Sigmoid colon (tissue), 6 donors: ENCODE measurements at regions not wholly inside any gene's neighbourhood (a gene's known extent, or its start where the extent isn't known, plus 50 kb on each side); places are given as distances from the start of the nearest gene placed in this dataset.

Experiments used
- DNase-seq: peaks from one replicate; pipeline ENCODE4 v3.0.0-alpha.2; 2019
- H3K27ac ChIP-seq, 4 donors: fragments of 200-600 bp; sonication (generic); one replicate each; pipeline ENCODE4 v1.5.1; 2016 to 2019; ENCODE audit warnings: mild to moderate bottlenecking in 1 of 4
- H3K27me3 ChIP-seq, 3 donors: fragments of 200-600 bp; sonication (generic); one replicate each; pipeline ENCODE4 v1.5.1; 2019; ENCODE audit warnings: mild to moderate bottlenecking in 1 of 3
- H3K36me3 ChIP-seq, 4 donors: fragments of 200-600 bp; sonication (generic); one replicate each; pipeline ENCODE4 v1.5.1; 2016 to 2019
- H3K4me1 ChIP-seq, 4 donors: fragments of 200-600 bp; sonication (generic); one replicate each; pipeline ENCODE4 v1.5.1; 2017 to 2019
- H3K4me3 ChIP-seq, 4 donors: fragments of 200-600 bp; sonication (generic); one replicate each; pipeline ENCODE4 v1.5.1; 2017 to 2019; ENCODE audit warnings: mild to moderate bottlenecking in 2 of 4, moderate library complexity in 1 of 4
- H3K9me3 ChIP-seq, 4 donors: fragments of 200-600 bp in 3 of 4; sonication (generic) in 3 of 4; one replicate each; pipeline versions ENCODE4 v1.5.1 to v1.6.1; 2013 to 2019
- CTCF ChIP-seq, 4 experiments: fragments of 450-650 bp in 3 of 4; fragments of 200-600 bp in 1 of 4; IDR thresholded peaks; one replicate each; pipeline ENCODE4 v1.5.1; 2016 to 2019; ENCODE audit warnings: antibody characterized with exemption in 4 of 4, mild to moderate bottlenecking in 3 of 4, moderate library complexity in 2 of 4
- EP300 ChIP-seq, 4 donors: sonication (generic); formaldehyde crosslinking; IDR thresholded peaks; one replicate each; pipeline ENCODE4 v1.6.1; 2017; ENCODE audit warnings: antibody characterized with exemption in 4 of 4
- POLR2A ChIP-seq, 2 donors: fragments of 450-650 bp; IDR thresholded peaks; one replicate each; pipeline ENCODE4 v1.6.1; 2016; ENCODE audit warnings: antibody characterized with exemption in 2 of 2, mild to moderate bottlenecking in 2 of 2, moderate library complexity in 2 of 2
- POLR2AphosphoS5 ChIP-seq, 4 donors: sonication (generic); formaldehyde crosslinking; IDR thresholded peaks; one replicate each; pipeline ENCODE4 v1.6.1; 2017; ENCODE audit warnings: antibody characterized with exemption in 4 of 4
- WGBS, 2 donors: extraction: QIAGEN DNeasy Blood & Tissue Kit; methylation state at CpG; one replicate each; pipeline ENCODE4 v1.1.7; 2013; 5-methylcytosine and 5-hydroxymethylcytosine counted together
- intact Hi-C: fragments of 100-400 bp; cut with DNase I; formaldehyde crosslinking; loops from one replicate; pipeline ENCODE4 v1.15.1; 2023
- donor health status: healthy with polysubstance abuse.
- donor health status: healthy.

- 79 to 87% methylated on average over 2 of the region's 2 CpGs for WGBS, 2 donors
- no peak for DNase-seq
- Histone ChIP-seq H3K4me3 (no peak overlapping the region), H3K27me3 (no peaks in the 10 kb centered on the region), H3K9me3 (no peaks in the 10 kb centered on the region), H3K4me1 (peaks cover 0 to 6% (median 0%) of the 10 kb centered on the region in 4 donors), H3K36me3 (no peaks in the 10 kb centered on the region), H3K27ac (no peak overlapping the region)
- TF ChIP-seq POLR2AphosphoS5 (IDR thresholded peaks at IDR 0.05) = no peak
- no peak for TF ChIP-seq POLR2A (IDR thresholded peaks at IDR 0.05)
- intact Hi-C loops = loop anchor here (5.0 kb wide), 1 partner anchor 342 kb away; no protein-coding TSS in a partner anchor
Observed at GRCh38 chr9:91084896-91085516, 276.7 kb downstream of the AUH start.

GRCh38 chr9:91085517-91086291, 276.0 kb downstream of the AUH start:
- TF ChIP-seq POLR2AphosphoS5 (IDR thresholded peaks at IDR 0.05) = no peak
- TF ChIP-seq EP300 (IDR thresholded peaks at IDR 0.05) = no peak
- TF ChIP-seq POLR2A (IDR thresholded peaks at IDR 0.05) = no peak
- no peak for TF ChIP-seq CTCF (IDR thresholded peaks at IDR 0.05)
- intact Hi-C loops = loop anchor here (5.0 kb wide), 1 partner anchor 342 kb away; no protein-coding TSS in a partner anchor
- Histone ChIP-seq H3K27me3 (no peaks in the 10 kb centered on the region), H3K4me3 (no peak overlapping the region), H3K4me1 (peaks cover 0 to 7% (median 0%) of the 10 kb centered on the region in 4 donors), H3K36me3 (no peaks in the 10 kb centered on the region), H3K9me3 (no peaks in the 10 kb centered on the region), H3K27ac (no peak overlapping the region)
- DNase-seq = no peak
- 39% methylated on average over 2 of the region's 2 CpGs for WGBS, 2 donors

- Histone ChIP-seq H3K27ac (no peak overlapping the region), H3K9me3 (no peaks in the 10 kb centered on the region), H3K27me3 (no peaks in the 10 kb centered on the region), H3K36me3 (no peaks in the 10 kb centered on the region), H3K4me3 (no peak overlapping the region), H3K4me1 (peaks cover 0 to 7% (median 0%) of the 10 kb centered on the region in 4 donors)
- intact Hi-C loops = loop anchor here (5.0 kb wide), 1 partner anchor 340 kb away; no protein-coding TSS in a partner anchor
- TF ChIP-seq CTCF (IDR thresholded peaks at IDR 0.05) = no peak
- no peak for TF ChIP-seq EP300 (IDR thresholded peaks at IDR 0.05)
- no peak for TF ChIP-seq POLR2AphosphoS5 (IDR thresholded peaks at IDR 0.05)
- no peak for TF ChIP-seq POLR2A (IDR thresholded peaks at IDR 0.05)
- no peak for DNase-seq
Observed at GRCh38 chr9:91086657-91087461, 274.9 kb downstream of the AUH start.

GRCh38 chr9:91087462-91087759, 274.3 kb downstream of the AUH start:
- no peaks in the 10 kb centered on the region for H3K36me3 ChIP-seq
- H3K27me3 ChIP-seq = no peaks in the 10 kb centered on the region
- TF ChIP-seq POLR2AphosphoS5 (IDR thresholded peaks at IDR 0.05) = no peak
- no peak for TF ChIP-seq EP300 (IDR thresholded peaks at IDR 0.05)
- TF ChIP-seq CTCF (IDR thresholded peaks at IDR 0.05) = no peak
- TF ChIP-seq POLR2A (IDR thresholded peaks at IDR 0.05) = no peak
- intact Hi-C loops = loop anchor here (5.0 kb wide), 1 partner anchor 340 kb away; no protein-coding TSS in a partner anchor
- no peak overlapping the region for H3K4me3 ChIP-seq
- no peak for DNase-seq
- no peaks in the 10 kb centered on the region for H3K9me3 ChIP-seq
- no peak overlapping the region for H3K27ac ChIP-seq
- peaks cover 0 to 7% (median 0%) of the 10 kb centered on the region in 4 donors for H3K4me1 ChIP-seq
